WERI-Rb-1 (cell line): ENCODE measurements at regions not wholly inside any gene's neighbourhood (a gene's known extent, or its start where the extent isn't known, plus 50 kb on each side); places are given as distances from the start of the nearest gene placed in this dataset.

Experiments used
- DNase-seq: peaks from one replicate; pipeline ENCODE4 v3.0.0-alpha.2; 2020
- H3K27ac ChIP-seq: fragments of 250-450 bp; sonication (Bioruptor Pico); 2 replicates; pipeline ENCODE4 v1.5.1; 2020; ENCODE audit warnings: mild to moderate bottlenecking, moderate library complexity
- H3K27me3 ChIP-seq: fragments of 250-450 bp; sonication (Bioruptor Pico); 2 replicates; pipeline ENCODE4 v1.5.1; 2021; ENCODE audit warnings: mild to moderate bottlenecking, low read depth, moderate library complexity; ENCODE audit not compliant: insufficient read depth, severe bottlenecking
- H3K36me3 ChIP-seq: fragments of 250-450 bp; sonication (Bioruptor Pico); 2 replicates; pipeline ENCODE4 v1.5.1; 2020; ENCODE audit warnings: mild to moderate bottlenecking, moderate library complexity
- H3K4me3 ChIP-seq: 2 replicates; pipeline ENCODE4 v1.5.1; 2011; ENCODE audit warnings: low read depth, mild to moderate bottlenecking, control low read depth, low read length
- H3K9me3 ChIP-seq: fragments of 250-450 bp; sonication (Bioruptor Pico); 2 replicates; pipeline ENCODE4 v1.5.1; 2021; ENCODE audit warnings: mild to moderate bottlenecking, moderate library complexity; ENCODE audit not compliant: severe bottlenecking
- TF ChIP-seq, protein P1 (sequence below): IDR thresholded peaks from 2 replicates; pipeline ENCODE4 v1.5.1; 2011; ENCODE audit warnings: low read depth, mild to moderate bottlenecking, control low read depth, inconsistent platforms, low read length

DNA sequence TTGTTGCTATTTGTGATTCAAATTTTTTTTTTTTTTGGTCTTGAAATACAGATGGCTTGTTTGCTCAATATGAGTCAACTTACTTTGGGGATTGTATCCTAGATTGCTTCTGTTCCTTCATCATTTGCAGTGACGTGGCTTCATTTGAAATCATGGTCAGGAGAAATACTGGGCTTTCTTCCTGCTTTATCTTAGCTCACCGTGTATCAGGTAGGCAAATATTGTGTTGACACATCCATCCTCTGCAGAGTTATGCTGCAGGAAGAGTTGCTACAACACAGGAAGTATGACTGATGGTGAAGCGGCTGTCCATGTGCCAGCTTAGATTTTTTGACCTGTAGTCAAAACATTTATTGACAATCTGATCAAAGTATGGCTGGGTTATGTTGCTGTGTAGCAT, 232.2 kb downstream of the C4orf33 start:
- Histone ChIP-seq H3K9me3 (no peaks in the 10 kb centered on the region), H3K4me3 (no peak overlapping the region), H3K27ac (no peak overlapping the region), H3K36me3 (no peaks in the 10 kb centered on the region), H3K27me3 (no peaks in the 10 kb centered on the region)
- TF ChIP-seq, protein P1, sequence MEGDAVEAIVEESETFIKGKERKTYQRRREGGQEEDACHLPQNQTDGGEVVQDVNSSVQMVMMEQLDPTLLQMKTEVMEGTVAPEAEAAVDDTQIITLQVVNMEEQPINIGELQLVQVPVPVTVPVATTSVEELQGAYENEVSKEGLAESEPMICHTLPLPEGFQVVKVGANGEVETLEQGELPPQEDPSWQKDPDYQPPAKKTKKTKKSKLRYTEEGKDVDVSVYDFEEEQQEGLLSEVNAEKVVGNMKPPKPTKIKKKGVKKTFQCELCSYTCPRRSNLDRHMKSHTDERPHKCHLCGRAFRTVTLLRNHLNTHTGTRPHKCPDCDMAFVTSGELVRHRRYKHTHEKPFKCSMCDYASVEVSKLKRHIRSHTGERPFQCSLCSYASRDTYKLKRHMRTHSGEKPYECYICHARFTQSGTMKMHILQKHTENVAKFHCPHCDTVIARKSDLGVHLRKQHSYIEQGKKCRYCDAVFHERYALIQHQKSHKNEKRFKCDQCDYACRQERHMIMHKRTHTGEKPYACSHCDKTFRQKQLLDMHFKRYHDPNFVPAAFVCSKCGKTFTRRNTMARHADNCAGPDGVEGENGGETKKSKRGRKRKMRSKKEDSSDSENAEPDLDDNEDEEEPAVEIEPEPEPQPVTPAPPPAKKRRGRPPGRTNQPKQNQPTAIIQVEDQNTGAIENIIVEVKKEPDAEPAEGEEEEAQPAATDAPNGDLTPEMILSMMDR: no peak
- no peak for DNase-seq

DNA sequence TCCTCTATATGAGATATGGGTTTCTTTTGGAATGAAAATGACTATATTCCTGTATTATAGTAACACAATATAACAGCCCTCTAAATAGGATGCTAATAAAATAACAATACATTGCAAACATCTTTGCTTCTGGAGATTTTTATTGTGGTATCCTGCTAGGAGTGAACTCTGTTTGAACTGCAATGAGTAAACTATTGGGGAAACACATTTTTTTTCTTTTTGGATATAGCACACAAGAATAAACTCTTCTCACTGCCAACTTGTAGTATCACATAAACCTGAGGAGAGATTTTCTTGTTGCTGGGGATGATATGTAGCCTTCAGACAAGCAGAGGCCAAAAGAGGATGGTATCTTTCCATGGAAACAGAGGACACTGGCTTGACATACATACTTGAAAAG, 238.2 kb downstream of the C4orf33 start:
- no peak overlapping the region for H3K4me3 ChIP-seq
- DNase-seq: no peak
- TF ChIP-seq, protein P1: no peak
- no peak overlapping the region for H3K27ac ChIP-seq
- no peaks in the 10 kb centered on the region for H3K9me3 ChIP-seq
- no peaks in the 10 kb centered on the region for H3K36me3 ChIP-seq
- no peaks in the 10 kb centered on the region for H3K27me3 ChIP-seq

DNA sequence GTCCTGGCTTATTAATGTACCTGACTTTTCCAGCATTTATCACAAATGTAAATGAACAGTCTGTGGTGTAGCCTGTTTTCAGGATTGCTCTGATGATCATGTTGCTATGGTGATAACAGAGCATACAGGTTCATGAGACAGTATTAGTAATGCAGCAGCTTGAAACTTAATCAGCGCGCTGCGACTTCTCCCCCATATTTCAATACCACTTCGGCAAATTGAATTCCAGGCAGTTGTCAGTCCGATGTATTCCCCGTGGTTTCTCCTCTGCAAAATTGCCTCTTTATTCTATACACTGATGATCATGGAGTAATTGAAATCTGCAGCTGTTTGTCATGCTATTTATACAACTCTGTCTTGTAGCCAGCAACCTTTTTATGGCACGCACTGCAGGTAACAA, 239.3 kb downstream of the C4orf33 start:
- Histone ChIP-seq H3K27ac (no peak overlapping the region), H3K36me3 (no peaks in the 10 kb centered on the region), H3K27me3 (no peaks in the 10 kb centered on the region), H3K9me3 (no peaks in the 10 kb centered on the region), H3K4me3 (no peak overlapping the region)
- TF ChIP-seq, protein P1: no peak
- no peak for DNase-seq

DNA sequence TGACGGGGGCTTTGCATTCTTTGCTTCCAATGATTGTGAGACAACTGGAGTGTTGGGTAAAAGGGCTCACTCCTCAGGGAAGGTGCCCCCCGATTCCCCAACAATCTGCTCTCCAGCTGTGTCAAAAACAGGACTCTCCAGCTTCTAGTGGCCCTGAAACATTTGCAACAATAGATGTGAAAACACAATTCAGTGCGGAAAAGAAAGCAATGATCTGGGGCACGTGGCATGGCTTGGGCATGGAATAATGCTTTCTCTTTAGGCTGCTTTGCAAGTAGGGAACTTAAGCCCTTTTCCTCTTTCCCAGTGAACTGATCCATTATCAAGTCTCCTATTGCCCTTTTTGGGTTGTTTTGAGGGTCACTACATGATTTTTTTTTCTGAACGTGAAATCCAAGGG, 239.9 kb downstream of the C4orf33 start:
- Histone ChIP-seq H3K36me3 (no peaks in the 10 kb centered on the region), H3K9me3 (no peaks in the 10 kb centered on the region), H3K4me3 (no peak overlapping the region), H3K27ac (no peak overlapping the region), H3K27me3 (no peaks in the 10 kb centered on the region)
- TF ChIP-seq, protein P1: no peak
- DNase-seq: no peak

DNA sequence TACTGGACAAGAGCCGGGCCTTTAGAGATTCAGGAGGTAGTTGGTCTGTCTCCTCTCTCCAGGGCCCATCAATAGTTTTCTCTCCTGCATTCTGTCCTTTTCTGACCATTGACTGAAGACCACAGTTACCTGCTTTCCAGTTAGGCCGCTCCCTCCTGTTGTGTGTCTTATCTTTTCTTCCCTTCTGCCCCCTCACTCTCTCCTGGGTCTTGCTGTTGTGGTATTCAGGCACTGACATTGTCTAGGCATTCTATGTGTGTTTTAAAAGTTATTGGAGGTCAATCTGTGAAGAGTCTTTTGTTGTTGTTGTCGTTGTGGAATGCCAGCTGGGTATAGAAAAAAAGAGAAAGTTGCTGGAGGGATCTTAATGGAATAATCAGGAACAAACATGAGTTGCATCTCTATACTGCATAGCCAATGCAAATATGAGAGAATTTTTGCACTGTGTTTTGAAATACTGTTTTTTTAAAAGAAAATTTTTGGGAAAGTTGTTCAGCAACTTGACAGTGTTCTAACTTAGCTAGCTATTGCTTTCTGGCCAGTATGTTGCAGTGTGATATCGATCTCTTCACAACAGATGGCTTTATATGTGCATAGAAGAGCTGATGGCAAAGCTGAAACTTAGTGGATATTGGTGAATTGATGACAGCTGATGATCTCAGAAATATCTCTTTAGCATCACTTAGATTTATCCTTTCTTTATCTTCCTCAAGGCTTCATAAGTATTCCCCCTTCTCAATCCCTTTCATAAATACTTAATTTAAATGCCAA, 240.7 kb downstream of the C4orf33 start:
- Histone ChIP-seq H3K36me3 (no peaks in the 10 kb centered on the region), H3K27me3 (no peaks in the 10 kb centered on the region), H3K9me3 (no peaks in the 10 kb centered on the region), H3K27ac (no peak overlapping the region), H3K4me3 (no peak overlapping the region)
- TF ChIP-seq, protein P1: no peak
- no peak for DNase-seq

DNA sequence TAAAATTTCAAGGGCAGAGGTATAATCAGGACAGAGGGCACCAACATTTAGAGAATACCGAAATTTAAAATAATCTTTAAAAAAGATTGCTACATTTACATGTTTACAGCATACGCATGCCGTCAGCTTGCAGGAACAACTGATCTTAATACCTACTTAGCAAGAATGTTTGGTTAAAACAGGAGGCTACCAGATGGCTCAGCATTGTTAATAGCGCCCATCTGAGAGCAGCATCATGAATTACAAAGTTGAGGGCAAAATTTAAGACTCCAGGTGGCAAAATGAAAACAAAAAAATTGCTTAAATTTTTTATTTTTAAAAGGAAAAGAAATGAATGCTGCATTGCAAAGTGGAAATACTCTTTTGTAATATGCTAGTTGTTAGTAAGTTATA, 241.3 kb downstream of the C4orf33 start:
- peak; percentile 21 for DNase-seq
- TF ChIP-seq, protein P1: no peak
- H3K4me3 ChIP-seq: no peak overlapping the region
- H3K27me3 ChIP-seq: no peaks in the 10 kb centered on the region
- no peak overlapping the region for H3K27ac ChIP-seq
- H3K36me3 ChIP-seq: no peaks in the 10 kb centered on the region
- no peaks in the 10 kb centered on the region for H3K9me3 ChIP-seq
